GM12891 (cell line): ENCODE measurements at regions not wholly inside any gene's neighbourhood (a gene's known extent, or its start where the extent isn't known, plus 50 kb on each side); places are given as distances from the start of the nearest gene placed in this dataset.
"Not testable (repeated sequence)": the region's sequence is repeated elsewhere in the genome, so short reads cannot be mapped to it uniquely, and the experiment has no call there.

Experiments
- DNase-seq: peaks from one replicate; pipeline ENCODE4 v3.0.0; 2011; ENCODE audit warnings: low spot score; ENCODE audit not compliant: insufficient read length
- FAIRE-seq: peaks from 2 replicates; lab custom pipeline; 2011; peaks lifted over from hg19 to GRCh38; lab: Jason Lieb, UNC
- PAX5 ChIP-seq: IDR thresholded peaks from 2 replicates; pipeline ENCODE4 v1.6.1; 2011; ENCODE audit warnings: low read length, moderate library complexity, mild to moderate bottlenecking; ENCODE audit not compliant: insufficient read depth, severe bottlenecking
- POLR2A ChIP-seq: IDR thresholded peaks from 2 replicates; pipeline ENCODE4 v1.6.1; 2011; ENCODE audit warnings: low read depth, low read length, control low read depth
- POLR2AphosphoS5 ChIP-seq: IDR thresholded peaks from 2 replicates; pipeline ENCODE4 v1.6.1; 2011; ENCODE audit warnings: low read depth, low read length, control low read depth
- POU2F2 ChIP-seq: IDR thresholded peaks from 2 replicates; pipeline ENCODE4 v1.6.1; 2011; ENCODE audit warnings: low read depth, mild to moderate bottlenecking, control low read depth, low read length, moderate library complexity
- SPI1 ChIP-seq: IDR thresholded peaks from 2 replicates; pipeline ENCODE4 v1.6.1; 2011; ENCODE audit warnings: low read depth, low read length, control low read depth
- TAF1 ChIP-seq: IDR thresholded peaks from 2 replicates; pipeline ENCODE4 v1.6.1; 2011; ENCODE audit warnings: low read depth, low read length, control low read depth

DNA sequence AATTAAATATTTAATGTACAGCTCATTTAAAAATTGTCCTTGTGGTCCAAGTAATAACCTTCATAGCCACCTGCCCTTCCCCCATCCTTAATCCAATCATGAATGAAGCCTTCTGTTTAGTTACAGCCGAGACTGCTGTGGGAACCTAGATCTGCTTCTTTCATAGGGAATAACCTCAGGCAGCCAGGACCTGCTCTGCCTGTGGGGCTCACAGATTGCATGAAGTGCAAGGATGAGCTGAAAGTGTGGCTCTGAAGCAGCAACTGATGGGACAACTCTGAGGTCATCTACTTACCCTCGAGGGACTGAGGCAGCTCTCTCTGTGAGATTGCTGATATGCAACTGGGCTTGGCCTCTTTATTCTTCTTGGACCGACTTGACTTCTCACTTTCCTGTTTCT is 169.8 kb downstream of the POTEB3 start:
- TF ChIP-seq PAX5 (no peak), SPI1 (no peak), POU2F2 (no peak), TAF1 (no peak), POLR2AphosphoS5 (no peak), POLR2A (no peak)
- FAIRE-seq (no peak), DNase-seq (no peak)

DNA sequence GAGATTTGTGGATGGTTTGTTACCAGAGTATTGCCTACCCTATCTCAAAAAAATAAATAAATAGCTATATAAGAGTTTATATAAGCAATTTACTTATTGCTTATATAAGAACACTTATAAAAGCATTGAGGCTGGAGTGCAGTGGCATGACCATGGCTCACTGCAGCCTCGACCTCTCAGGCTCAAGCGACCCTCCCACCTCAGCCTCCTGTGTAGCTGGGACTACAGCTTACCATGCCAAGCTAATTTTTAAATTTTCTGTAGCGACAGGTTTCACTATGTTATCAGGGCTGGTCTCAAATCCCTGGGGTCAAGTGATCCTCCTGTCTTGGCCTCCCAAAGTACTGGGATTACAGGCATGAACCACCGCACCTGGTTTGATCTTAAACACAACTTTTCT is 170.6 kb downstream of the POTEB3 start:
- not testable (repeated sequence) for FAIRE-seq, DNase-seq

DNA sequence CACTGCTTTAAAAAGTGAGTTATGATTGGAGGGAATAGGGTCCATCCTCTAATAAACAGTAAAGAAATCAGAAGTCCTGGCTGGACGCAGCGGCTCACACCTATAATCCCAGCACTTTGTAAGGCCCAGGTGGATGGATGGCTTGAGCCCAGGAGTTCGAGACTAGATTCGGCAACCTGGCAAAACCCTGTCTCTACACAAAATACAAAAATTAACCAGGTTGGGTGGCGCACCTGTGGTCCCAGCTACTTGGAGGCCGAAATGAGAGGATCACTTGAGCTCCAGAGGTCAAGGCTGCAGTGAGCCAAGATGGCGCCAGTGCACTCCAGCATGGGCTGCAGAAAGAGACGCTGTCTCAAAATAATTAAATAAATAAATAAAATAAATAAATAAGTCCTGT is 171.2 kb downstream of the POTEB3 start:
- no peak for TF ChIP-seq SPI1
- TF ChIP-seq POLR2A: no peak
- DNase-seq (no peak), FAIRE-seq (no peak)

DNA sequence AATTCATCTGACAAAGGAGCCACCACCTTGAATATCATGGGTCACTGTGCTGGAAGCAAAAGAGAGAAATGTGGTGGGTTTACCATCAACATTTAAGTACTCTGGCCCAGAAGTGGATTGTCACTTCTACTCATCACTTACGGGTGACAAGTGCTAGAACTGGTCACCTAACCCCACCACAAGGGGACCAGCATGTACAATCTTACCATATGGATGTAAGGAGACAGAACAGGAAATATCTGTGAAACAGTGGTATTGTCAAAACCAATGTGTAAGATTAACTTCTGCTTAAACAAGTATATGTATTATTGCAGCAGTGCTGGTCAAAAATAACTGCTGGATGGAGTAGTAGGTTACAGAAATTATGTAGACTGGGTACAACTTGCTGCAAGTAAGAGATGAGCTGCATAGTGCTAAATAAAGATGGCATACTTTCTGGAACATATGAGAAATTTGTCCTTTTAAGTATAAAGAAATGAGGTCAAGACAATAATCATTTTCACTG is 171.8 kb downstream of the POTEB3 start:
- TF ChIP-seq SPI1 (no peak), POLR2A (no peak), POU2F2 (no peak), PAX5 (no peak), POLR2AphosphoS5 (no peak), TAF1 (no peak)
- no peak for DNase-seq

DNA sequence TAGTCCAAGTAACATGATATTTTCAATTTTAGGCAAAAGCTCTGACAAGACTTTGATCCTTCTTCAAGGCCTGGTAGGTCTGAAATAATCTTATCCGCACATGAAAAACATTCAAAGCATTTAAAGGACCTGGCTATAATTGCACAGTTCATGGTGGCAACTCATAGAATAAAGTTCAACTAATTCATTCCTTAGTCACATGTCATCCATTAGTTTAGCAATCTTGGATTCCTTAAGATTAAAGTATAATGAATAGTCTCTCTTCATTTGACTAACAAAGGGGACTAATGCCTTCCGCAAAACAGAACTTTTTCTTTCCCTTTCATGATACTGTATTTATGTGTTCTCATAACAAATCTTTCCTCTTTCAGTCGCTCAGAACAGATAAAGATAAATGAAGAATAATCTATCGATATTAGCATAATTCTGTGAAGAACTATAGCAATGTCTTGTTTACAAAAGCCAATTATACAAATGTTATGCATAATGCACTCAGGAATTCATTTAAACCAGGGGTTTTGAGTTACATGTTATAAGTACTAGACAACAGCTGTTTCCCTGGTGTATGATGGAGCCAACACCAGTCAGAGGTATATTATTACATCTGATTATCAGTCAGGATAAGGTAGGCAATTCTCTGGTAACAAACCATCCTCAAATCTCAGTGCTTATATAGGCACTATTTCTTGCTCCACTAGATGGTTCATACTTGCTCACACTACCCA is 172.5 kb downstream of the POTEB3 start:
- no peak for FAIRE-seq
- TF ChIP-seq SPI1 (no peak), PAX5 (no peak), POLR2A (no peak), POU2F2 (no peak), TAF1 (no peak), POLR2AphosphoS5 (no peak)
- DNase-seq: no peak

More for the DNA sequence above, 171.8 kb downstream of the POTEB3 start:
- FAIRE-seq: no peak

DNA sequence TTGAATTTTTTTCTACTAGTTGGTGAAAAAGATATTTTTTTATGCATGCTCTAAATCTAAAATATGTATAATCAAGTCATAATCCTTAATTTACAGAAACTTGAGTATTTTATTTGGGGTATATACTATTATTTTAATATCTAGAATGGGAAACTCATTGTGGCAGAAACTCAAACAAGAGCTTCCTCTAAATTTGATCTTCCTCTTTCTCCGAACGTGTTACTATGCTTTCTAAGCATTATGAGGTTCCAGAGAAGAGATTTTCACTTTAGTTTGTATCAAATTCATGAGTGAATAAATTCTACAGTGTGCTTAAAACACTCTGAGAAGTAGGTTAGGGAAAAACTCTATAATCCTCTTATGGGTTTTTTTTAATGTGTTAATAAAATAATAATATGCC is 173.1 kb downstream of the POTEB3 start:
- DNase-seq (no peak), FAIRE-seq (no peak)
- no peak for TF ChIP-seq SPI1
- no peak for TF ChIP-seq TAF1
- no peak for TF ChIP-seq POU2F2

DNA sequence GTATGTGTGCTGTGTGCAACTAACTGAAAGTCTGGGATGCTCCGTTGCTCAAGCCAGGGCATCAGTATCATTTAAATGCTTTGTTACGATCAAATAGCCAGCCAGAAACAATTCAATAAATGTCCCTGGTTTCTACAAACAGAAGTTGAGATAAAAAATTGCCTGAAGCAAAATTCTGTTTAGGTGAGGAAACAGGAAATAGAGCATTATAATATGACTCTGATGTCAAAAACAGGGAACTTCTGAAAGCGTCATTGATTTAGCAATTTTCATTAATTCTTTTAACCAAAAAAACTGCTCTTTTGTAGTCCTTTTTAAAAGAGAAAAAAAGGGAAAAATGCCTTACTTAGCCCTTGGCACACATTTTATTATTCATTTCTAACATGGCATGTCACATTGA is 174.7 kb downstream of the POTEB3 start:
- FAIRE-seq, DNase-seq: not testable (repeated sequence)

DNA sequence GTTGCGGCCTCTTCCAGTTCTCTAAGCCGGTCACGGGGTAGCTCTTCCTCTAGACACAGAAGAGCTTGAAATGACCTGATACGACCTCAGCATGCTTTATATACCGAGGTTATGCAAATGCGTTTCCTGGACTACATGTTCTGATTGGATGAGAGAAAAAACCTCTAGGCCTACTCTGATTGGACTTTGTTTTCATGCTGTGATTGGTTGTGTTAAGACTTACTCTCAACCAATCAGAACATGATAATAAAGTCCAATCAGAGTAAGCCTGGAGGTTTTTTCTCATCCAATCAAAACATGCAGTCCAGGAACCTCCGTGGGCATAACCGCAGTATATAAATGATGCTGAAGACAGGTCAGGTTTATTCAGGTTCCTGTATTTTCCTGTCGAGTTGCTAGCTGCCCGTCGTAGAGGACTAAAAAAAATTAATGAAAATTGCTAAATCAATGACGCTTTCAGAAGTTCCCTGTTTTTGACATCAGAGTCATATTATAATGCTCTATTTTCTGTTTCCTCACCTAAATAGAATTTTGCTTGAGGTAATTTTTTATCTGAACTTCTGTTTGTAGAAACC is 177.4 kb downstream of the POTEB3 start:
- DNase-seq (no peak), FAIRE-seq (no peak)
- TF ChIP-seq PAX5 (no peak), POLR2A (no peak), POLR2AphosphoS5 (no peak), SPI1 (no peak), TAF1 (no peak), POU2F2 (no peak)

DNA sequence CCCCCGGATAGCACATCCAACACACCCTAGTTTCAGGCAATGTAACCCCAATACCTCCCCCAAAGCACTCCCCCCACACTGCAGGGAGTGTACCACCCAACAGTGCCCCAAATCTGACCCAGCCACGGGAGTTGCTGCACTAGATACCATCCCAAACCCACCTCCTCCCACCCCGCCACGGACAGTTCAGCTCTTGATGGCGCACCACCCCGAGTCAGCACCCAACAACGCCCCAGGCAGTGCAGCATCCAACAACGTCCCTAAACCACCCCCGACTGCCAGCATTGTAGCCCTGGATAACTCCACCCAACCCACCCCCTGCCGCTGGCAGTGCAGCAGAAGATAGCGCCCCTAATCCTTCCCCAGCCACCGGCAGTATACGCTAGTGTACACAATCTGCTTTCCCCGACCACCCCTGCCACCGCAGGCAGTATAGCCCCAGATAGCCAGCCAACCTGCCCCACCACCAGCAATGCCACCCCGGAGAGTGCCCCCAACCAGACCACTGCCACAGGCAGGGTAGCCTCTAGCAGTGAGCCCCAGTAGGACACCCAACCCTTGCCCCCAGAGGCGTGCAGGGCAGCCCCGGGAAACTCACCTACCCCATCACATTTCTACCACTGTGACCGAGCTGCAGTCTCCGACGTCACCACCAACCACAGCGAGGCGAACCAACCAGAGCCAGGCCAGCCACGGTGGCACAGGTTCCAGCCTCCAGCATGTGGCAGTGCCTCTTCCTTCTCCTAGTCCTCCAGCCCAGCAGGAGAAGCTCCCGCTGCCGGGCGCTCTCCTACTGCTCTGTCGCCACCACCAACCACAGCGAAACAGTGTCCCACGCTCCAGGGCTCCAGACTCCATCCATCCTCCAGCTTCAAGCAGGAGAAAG is 178.1 kb downstream of the POTEB3 start:
- no peak for FAIRE-seq
- no peak for DNase-seq
- TF ChIP-seq PAX5 (no peak), POU2F2 (no peak), POLR2AphosphoS5 (no peak), POLR2A (no peak), SPI1 (no peak), TAF1 (no peak)

DNA sequence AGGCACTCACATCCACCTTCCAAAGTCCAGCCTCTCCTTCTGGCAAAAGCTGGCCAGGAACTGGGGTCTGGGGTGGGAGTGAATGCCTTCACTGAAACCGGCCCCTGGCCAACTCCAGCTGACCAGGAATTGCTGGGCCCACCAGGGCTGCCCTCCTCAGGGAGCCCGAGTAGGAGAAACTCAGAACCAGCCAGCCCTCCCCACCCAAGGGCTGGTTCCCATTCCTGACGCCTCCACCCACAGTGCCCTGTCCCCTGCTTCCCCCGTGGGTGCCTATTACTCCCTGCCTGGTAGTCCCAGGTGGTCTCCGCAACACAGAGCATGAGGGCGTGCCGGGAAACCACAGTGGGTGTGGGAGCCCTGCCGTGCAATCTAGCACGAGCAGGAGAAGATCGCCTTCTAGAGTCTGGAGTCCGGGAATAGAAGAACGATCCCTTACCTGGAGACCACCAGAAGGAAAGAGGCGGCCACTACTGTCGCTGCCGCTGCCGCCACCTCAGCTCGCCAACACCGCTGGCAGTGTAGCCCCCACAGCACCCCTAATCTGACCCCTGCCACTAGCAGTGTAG is 178.8 kb downstream of the POTEB3 start:
- FAIRE-seq: no peak
- TF ChIP-seq POLR2AphosphoS5 (no peak), PAX5 (no peak), POLR2A (no peak), POU2F2 (no peak), TAF1 (no peak), SPI1 (no peak)
- no peak for DNase-seq
